ENCODE measurements at regions not wholly inside any gene's neighbourhood (a gene's known extent, or its start where the extent isn't known, plus 50 kb on each side); places are given as distances from the start of the nearest gene placed in this dataset.

- TF ChIP-seq POLR2AphosphoS5 (IDR thresholded peaks at IDR 0.05) (no peak), EP300 (IDR thresholded peaks at IDR 0.05; ENCODE audit: low read depth) (no peak), CTCF (IDR thresholded peaks at IDR 0.05) (no peak)
- Histone ChIP-seq H3K4me1 (peaks cover 2 to 39% (median 16%) of the 10 kb centered on the region in 4 donors), H3K36me3 (no peaks in the 10 kb centered on the region), H3K9me3 (no peaks in the 10 kb centered on the region), H3K4me3 (no peak overlapping the region), H3K27ac (peak overlapping the region in 3 of 4 donors; percentile 9 to 19 (median 17)), H3K27me3 (no peaks in the 10 kb centered on the region)
- DNase-seq = no peak
- 51 to 58% methylated on average over 3 to 4 of the region's 4 CpGs for WGBS, 2 donors (ENCODE audit: low coverage in 1 of 2)
- intact Hi-C loops (cut with DNase I; ENCODE audit: low total_unique reads) (no loop called here), in situ Hi-C loops (cut with MboI; ENCODE audit: low pct_ligation_motif_present in 1 of 4, low pct_unique_long_range_greater_than_20kb in 1 of 4, low sequenced_read_pairs in 3 of 4) (no loop called here)
Measured at GRCh38 chr1:116260621-116261020, 112.4 kb upstream of the ATP1A1 start.

- no peaks in the 10 kb centered on the region for H3K36me3 ChIP-seq
- H3K9me3 ChIP-seq = no peaks in the 10 kb centered on the region
- DNase-seq = no peak
- intact Hi-C loops (cut with DNase I; ENCODE audit: low total_unique reads) (no loop called here), in situ Hi-C loops (cut with MboI; ENCODE audit: low pct_ligation_motif_present in 1 of 4, low pct_unique_long_range_greater_than_20kb in 1 of 4, low sequenced_read_pairs in 3 of 4) (no loop called here)
- H3K27me3 ChIP-seq = no peaks in the 10 kb centered on the region
- 52 to 58% methylated on average over 7 of the region's 7 CpGs for WGBS, 2 donors (ENCODE audit: low coverage in 1 of 2)
- no peak for TF ChIP-seq CTCF (IDR thresholded peaks at IDR 0.05)
- TF ChIP-seq POLR2AphosphoS5 (IDR thresholded peaks at IDR 0.05) = no peak
- no peak for TF ChIP-seq EP300 (IDR thresholded peaks at IDR 0.05; ENCODE audit: low read depth)
- no peak for TF ChIP-seq POLR2A (IDR thresholded peaks at IDR 0.05)
- H3K4me3 ChIP-seq = no peak overlapping the region
- H3K27ac ChIP-seq = peak overlapping the region in 1 of 4 donors; percentile 9
- peaks cover 0 to 33% (median 12%) of the 10 kb centered on the region in 4 donors for H3K4me1 ChIP-seq
Measured at GRCh38 chr1:116261227-116261626, 111.8 kb upstream of the ATP1A1 start.

GRCh38 chr1:116262207-116262994 is 110.6 kb upstream of the ATP1A1 start:
- no peak for TF ChIP-seq EP300 (IDR thresholded peaks at IDR 0.05; ENCODE audit: low read depth)
- TF ChIP-seq CTCF (IDR thresholded peaks at IDR 0.05) = no peak
- TF ChIP-seq POLR2A (IDR thresholded peaks at IDR 0.05) = no peak
- no peak for TF ChIP-seq POLR2AphosphoS5 (IDR thresholded peaks at IDR 0.05)
- intact Hi-C loops (cut with DNase I; ENCODE audit: low total_unique reads) (no loop called here), in situ Hi-C loops (cut with MboI; ENCODE audit: low pct_ligation_motif_present in 1 of 4, low pct_unique_long_range_greater_than_20kb in 1 of 4, low sequenced_read_pairs in 3 of 4) (no loop called here)
- Histone ChIP-seq H3K9me3 (no peaks in the 10 kb centered on the region), H3K4me1 (peaks cover 0 to 22% (median 7%) of the 10 kb centered on the region in 4 donors), H3K36me3 (no peaks in the 10 kb centered on the region), H3K4me3 (no peak overlapping the region), H3K27me3 (no peaks in the 10 kb centered on the region), H3K27ac (no peak overlapping the region)
- WGBS, 2 donors (ENCODE audit: low coverage in 1 of 2) = 67 to 73% methylated on average over 3 to 8 of the region's 8 CpGs
- DNase-seq = no peak

GRCh38 chr1:116262995-116263385 is 110.1 kb upstream of the ATP1A1 start:
- Histone ChIP-seq H3K4me3 (no peak overlapping the region), H3K27me3 (no peaks in the 10 kb centered on the region), H3K9me3 (no peaks in the 10 kb centered on the region), H3K4me1 (peaks cover 0 to 17% (median 3%) of the 10 kb centered on the region in 4 donors), H3K36me3 (no peaks in the 10 kb centered on the region), H3K27ac (no peak overlapping the region)
- TF ChIP-seq CTCF (IDR thresholded peaks at IDR 0.05) (no peak), EP300 (IDR thresholded peaks at IDR 0.05; ENCODE audit: low read depth) (no peak), POLR2AphosphoS5 (IDR thresholded peaks at IDR 0.05) (no peak), POLR2A (IDR thresholded peaks at IDR 0.05) (no peak)
- 70 to 100% methylated on average over 1 of the region's 1 CpG for WGBS, 2 donors (ENCODE audit: low coverage in 1 of 2)
- intact Hi-C loops (cut with DNase I; ENCODE audit: low total_unique reads) (no loop called here), in situ Hi-C loops (cut with MboI; ENCODE audit: low pct_ligation_motif_present in 1 of 4, low pct_unique_long_range_greater_than_20kb in 1 of 4, low sequenced_read_pairs in 3 of 4) (no loop called here)
- no peak for DNase-seq

All from transverse colon (tissue), 4 donors.